ENCODE measurements at regions not wholly inside any gene's neighbourhood (a gene's known extent, or its start where the extent isn't known, plus 50 kb on each side); places are given as distances from the start of the nearest gene placed in this dataset.

DNA sequence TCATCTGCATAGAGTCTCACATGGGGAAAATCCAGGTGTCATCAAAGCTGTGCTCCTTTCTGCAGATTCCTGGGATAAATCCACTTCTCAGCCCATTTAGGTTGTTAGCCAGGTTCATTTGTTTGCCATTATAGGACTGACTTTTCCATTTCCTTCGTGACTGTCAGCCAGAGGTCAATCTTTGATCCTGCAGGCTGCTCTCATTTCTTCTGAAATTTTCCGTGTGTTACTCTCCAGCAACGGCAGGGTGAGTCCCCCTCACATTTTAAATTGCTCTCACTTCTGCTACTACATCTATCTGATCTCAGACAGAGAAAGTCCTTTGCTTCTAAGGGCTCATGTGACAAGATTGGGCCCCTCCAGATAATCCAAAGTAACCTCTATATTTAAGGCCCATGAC is 150.7 kb upstream of the BET1 start:
- TF ChIP-seq, protein P1, sequence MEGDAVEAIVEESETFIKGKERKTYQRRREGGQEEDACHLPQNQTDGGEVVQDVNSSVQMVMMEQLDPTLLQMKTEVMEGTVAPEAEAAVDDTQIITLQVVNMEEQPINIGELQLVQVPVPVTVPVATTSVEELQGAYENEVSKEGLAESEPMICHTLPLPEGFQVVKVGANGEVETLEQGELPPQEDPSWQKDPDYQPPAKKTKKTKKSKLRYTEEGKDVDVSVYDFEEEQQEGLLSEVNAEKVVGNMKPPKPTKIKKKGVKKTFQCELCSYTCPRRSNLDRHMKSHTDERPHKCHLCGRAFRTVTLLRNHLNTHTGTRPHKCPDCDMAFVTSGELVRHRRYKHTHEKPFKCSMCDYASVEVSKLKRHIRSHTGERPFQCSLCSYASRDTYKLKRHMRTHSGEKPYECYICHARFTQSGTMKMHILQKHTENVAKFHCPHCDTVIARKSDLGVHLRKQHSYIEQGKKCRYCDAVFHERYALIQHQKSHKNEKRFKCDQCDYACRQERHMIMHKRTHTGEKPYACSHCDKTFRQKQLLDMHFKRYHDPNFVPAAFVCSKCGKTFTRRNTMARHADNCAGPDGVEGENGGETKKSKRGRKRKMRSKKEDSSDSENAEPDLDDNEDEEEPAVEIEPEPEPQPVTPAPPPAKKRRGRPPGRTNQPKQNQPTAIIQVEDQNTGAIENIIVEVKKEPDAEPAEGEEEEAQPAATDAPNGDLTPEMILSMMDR (IDR thresholded peaks at IDR 0.05; ENCODE audit: extremely low read depth in 1 of 2, insufficient read depth in 1 of 2, low read depth in 1 of 2, low read length in 2 of 2) = no peak
- no peak for TF ChIP-seq EZH2 (IDR thresholded peaks at IDR 0.05; ENCODE audit: borderline replicate concordance, low read depth, low read length, severe bottlenecking)
- TF ChIP-seq, protein P2, sequence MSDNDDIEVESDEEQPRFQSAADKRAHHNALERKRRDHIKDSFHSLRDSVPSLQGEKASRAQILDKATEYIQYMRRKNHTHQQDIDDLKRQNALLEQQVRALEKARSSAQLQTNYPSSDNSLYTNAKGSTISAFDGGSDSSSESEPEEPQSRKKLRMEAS (IDR thresholded peaks at IDR 0.05; ENCODE audit: insufficient read depth, insufficient read length) = no peak
- no peak for TF ChIP-seq POLR2AphosphoS5 (IDR thresholded peaks at IDR 0.05; ENCODE audit: insufficient read depth, low read depth, low read length)
- no peak for TF ChIP-seq FOS (IDR thresholded peaks at IDR 0.05; ENCODE audit: borderline replicate concordance, insufficient read depth, low read length)
